B cell (primary cell): ENCODE measurements at regions not wholly inside any gene's neighbourhood (a gene's known extent, or its start where the extent isn't known, plus 50 kb on each side); places are given as distances from the start of the nearest gene placed in this dataset.

ENCODE experiments used
- EZH2 ChIP-seq: IDR thresholded peaks from 2 replicates; pipeline ENCODE4 v1.6.1; 2012; ENCODE audit warnings: borderline replicate concordance, low read depth, mild to moderate bottlenecking, moderate library complexity, low read length; ENCODE audit not compliant: insufficient read depth, poor library complexity, severe bottlenecking
- TF ChIP-seq, protein P1 (sequence below): fragments of 200-600 bp; IDR thresholded peaks from one replicate; pipeline ENCODE4 v1.8.0; 2022; ENCODE audit warnings: antibody characterized with exemption, mild to moderate bottlenecking

DNA sequence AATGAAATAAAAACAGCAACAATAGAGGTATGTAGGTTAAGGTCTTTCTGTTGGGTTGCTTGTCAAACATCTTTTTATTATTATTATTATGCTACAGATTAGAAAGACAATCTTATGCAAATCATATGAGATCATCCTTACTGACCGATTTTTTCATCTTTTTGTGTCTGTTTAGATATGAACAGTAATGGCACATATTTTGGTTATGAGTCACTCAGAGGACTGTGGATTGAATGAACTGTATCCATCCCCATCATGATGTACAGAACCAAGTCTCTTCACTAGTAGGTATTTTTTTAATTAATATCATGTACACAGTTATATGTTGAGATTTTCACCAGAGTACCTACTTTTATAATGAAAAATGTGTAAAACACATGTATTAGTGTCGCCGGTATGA, 159.1 kb downstream of the CHRM3 start:
- TF ChIP-seq, protein P1, sequence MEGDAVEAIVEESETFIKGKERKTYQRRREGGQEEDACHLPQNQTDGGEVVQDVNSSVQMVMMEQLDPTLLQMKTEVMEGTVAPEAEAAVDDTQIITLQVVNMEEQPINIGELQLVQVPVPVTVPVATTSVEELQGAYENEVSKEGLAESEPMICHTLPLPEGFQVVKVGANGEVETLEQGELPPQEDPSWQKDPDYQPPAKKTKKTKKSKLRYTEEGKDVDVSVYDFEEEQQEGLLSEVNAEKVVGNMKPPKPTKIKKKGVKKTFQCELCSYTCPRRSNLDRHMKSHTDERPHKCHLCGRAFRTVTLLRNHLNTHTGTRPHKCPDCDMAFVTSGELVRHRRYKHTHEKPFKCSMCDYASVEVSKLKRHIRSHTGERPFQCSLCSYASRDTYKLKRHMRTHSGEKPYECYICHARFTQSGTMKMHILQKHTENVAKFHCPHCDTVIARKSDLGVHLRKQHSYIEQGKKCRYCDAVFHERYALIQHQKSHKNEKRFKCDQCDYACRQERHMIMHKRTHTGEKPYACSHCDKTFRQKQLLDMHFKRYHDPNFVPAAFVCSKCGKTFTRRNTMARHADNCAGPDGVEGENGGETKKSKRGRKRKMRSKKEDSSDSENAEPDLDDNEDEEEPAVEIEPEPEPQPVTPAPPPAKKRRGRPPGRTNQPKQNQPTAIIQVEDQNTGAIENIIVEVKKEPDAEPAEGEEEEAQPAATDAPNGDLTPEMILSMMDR: no peak
- TF ChIP-seq EZH2: no peak
